ENCODE measurements at regions not wholly inside any gene's neighbourhood (a gene's known extent, or its start where the extent isn't known, plus 50 kb on each side); places are given as distances from the start of the nearest gene placed in this dataset.

- intact Hi-C loops (cut with DNase I) = no loop called here
- Histone ChIP-seq H3K27ac (no peak overlapping the region), H3K36me3 (replicated peaks in 1 of 2) (no peaks in the 10 kb centered on the region), H3K9me3 (replicated peaks in 1 of 3) (no peaks in the 10 kb centered on the region), H3K4me3 (no peak overlapping the region), H3K27me3 (no peaks in the 10 kb centered on the region), H3K4me1 (replicated peaks in 1 of 2) (no peaks in the 10 kb centered on the region)
- WGBS, 4 donors = 49 to 68% (median 56%) methylated on average over 3 of the region's 3 CpGs
- DNase-seq = no peak
- no peak for TF ChIP-seq POLR2A (IDR thresholded peaks at IDR 0.05)
- TF ChIP-seq CTCF (IDR thresholded peaks at IDR 0.05) = no peak
Observed at GRCh38 chr1:238501290-238501689, 610.6 kb upstream of the ZP4 start.

- 72 to 84% (median 79%) methylated on average over 5 of the region's 5 CpGs for WGBS, 4 donors
- no peaks in the 10 kb centered on the region for H3K4me1 ChIP-seq (replicated peaks in 1 of 2)
- H3K4me3 ChIP-seq = no peak overlapping the region
- H3K9me3 ChIP-seq (replicated peaks in 1 of 3) = no peaks in the 10 kb centered on the region
- H3K27ac ChIP-seq = no peak overlapping the region
- H3K36me3 ChIP-seq (replicated peaks in 1 of 2) = no peaks in the 10 kb centered on the region
- TF ChIP-seq CTCF (IDR thresholded peaks at IDR 0.05) (no peak), POLR2A (IDR thresholded peaks at IDR 0.05) (no peak)
- no peak for DNase-seq
- intact Hi-C loops (cut with DNase I) = no loop called here
- H3K27me3 ChIP-seq = no peaks in the 10 kb centered on the region
Observed at GRCh38 chr1:238499021-238499420, 608.3 kb upstream of the ZP4 start.

- no peak overlapping the region for H3K27ac ChIP-seq
- TF ChIP-seq CTCF (IDR thresholded peaks at IDR 0.05) (no peak), POLR2A (IDR thresholded peaks at IDR 0.05) (no peak)
- 86 to 93% (median 90%) methylated on average over 5 to 11 of the region's 11 CpGs for WGBS, 4 donors
- no peaks in the 10 kb centered on the region for H3K9me3 ChIP-seq (replicated peaks in 1 of 3)
- H3K4me1 ChIP-seq (replicated peaks in 1 of 2) = no peaks in the 10 kb centered on the region
- intact Hi-C loops (cut with DNase I) = no loop called here
- no peak overlapping the region for H3K4me3 ChIP-seq
- H3K27me3 ChIP-seq = no peaks in the 10 kb centered on the region
- DNase-seq = no peak
- no peaks in the 10 kb centered on the region for H3K36me3 ChIP-seq (replicated peaks in 1 of 2)
Observed at GRCh38 chr1:238492271-238492670, 601.5 kb upstream of the ZP4 start.

GRCh38 chr1:238491265-238491664, 600.5 kb upstream of the ZP4 start:
- 88 to 94% (median 91%) methylated on average over 12 of the region's 12 CpGs for WGBS, 4 donors
- no peaks in the 10 kb centered on the region for H3K9me3 ChIP-seq (replicated peaks in 1 of 3)
- TF ChIP-seq POLR2A (IDR thresholded peaks at IDR 0.05) (no peak), CTCF (IDR thresholded peaks at IDR 0.05) (no peak)
- no peaks in the 10 kb centered on the region for H3K27me3 ChIP-seq
- H3K27ac ChIP-seq = no peak overlapping the region
- no peak overlapping the region for H3K4me3 ChIP-seq
- no peaks in the 10 kb centered on the region for H3K36me3 ChIP-seq (replicated peaks in 1 of 2)
- no peaks in the 10 kb centered on the region for H3K4me1 ChIP-seq (replicated peaks in 1 of 2)
- no peak for DNase-seq
- intact Hi-C loops (cut with DNase I) = no loop called here

All from adrenal gland (tissue), 9 donors.